ENCODE measurements at regions not wholly inside any gene's neighbourhood (a gene's known extent, or its start where the extent isn't known, plus 50 kb on each side); places are given as distances from the start of the nearest gene placed in this dataset.

GRCh38 chr6:3619800-3620199 is 131.7 kb downstream of the PXDC1 start:
- DNase-seq (no peak), ATAC-seq (ENCODE audit: poor library complexity) (no peak)
- peaks cover 0 to 5% of the 10 kb centered on the region in 2 experiments for H3K9me3 ChIP-seq (ENCODE audit: control insufficient read depth in 1 of 2, insufficient read depth in 1 of 2, low read length in 2 of 2)
- no peak overlapping the region for H3K27ac ChIP-seq (ENCODE audit: low read depth in 1 of 2, low read length in 2 of 2)
- ChIA-PET CTCF (no interaction called here), POLR2A (no interaction called here)
- Mint-ChIP-seq H3K36me3 (ENCODE audit: low read depth) (no peaks in the 10 kb centered on the region), H3K27me3 (peaks cover 17% of the 10 kb centered on the region), H3K4me1 (ENCODE audit: low read depth) (no peaks in the 10 kb centered on the region), H3K9me3 (no peaks in the 10 kb centered on the region), H3K27ac (no peak overlapping the region), H3K4me3 (no peak overlapping the region)
- peaks cover 9 to 16% of the 10 kb centered on the region in 2 experiments for H3K27me3 ChIP-seq (ENCODE audit: control insufficient read depth in 1 of 2, insufficient read depth in 2 of 2, low read length in 2 of 2)
- TF ChIP-seq, protein P1, sequence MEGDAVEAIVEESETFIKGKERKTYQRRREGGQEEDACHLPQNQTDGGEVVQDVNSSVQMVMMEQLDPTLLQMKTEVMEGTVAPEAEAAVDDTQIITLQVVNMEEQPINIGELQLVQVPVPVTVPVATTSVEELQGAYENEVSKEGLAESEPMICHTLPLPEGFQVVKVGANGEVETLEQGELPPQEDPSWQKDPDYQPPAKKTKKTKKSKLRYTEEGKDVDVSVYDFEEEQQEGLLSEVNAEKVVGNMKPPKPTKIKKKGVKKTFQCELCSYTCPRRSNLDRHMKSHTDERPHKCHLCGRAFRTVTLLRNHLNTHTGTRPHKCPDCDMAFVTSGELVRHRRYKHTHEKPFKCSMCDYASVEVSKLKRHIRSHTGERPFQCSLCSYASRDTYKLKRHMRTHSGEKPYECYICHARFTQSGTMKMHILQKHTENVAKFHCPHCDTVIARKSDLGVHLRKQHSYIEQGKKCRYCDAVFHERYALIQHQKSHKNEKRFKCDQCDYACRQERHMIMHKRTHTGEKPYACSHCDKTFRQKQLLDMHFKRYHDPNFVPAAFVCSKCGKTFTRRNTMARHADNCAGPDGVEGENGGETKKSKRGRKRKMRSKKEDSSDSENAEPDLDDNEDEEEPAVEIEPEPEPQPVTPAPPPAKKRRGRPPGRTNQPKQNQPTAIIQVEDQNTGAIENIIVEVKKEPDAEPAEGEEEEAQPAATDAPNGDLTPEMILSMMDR (IDR thresholded peaks at IDR 0.05): no peak
- H3K36me3 ChIP-seq (ENCODE audit: insufficient read depth, low read length): no peaks in the 10 kb centered on the region
- peaks cover 3% of the 10 kb centered on the region for H3K4me1 ChIP-seq (ENCODE audit: insufficient read depth, low read length)
- intact Hi-C loops (cut with DNase I, micrococcal nuclease): no loop called here
- no peak overlapping the region for H3K4me3 ChIP-seq (ENCODE audit: low read length)

- Mint-ChIP-seq H3K27ac (no peak overlapping the region), H3K4me3 (no peak overlapping the region), H3K4me1 (ENCODE audit: low read depth) (no peaks in the 10 kb centered on the region), H3K27me3 (peaks cover 13% of the 10 kb centered on the region), H3K36me3 (ENCODE audit: low read depth) (no peaks in the 10 kb centered on the region), H3K9me3 (no peaks in the 10 kb centered on the region)
- POLR2A ChIA-PET: no interaction called here
- Histone ChIP-seq H3K9me3 (ENCODE audit: control insufficient read depth in 1 of 2, insufficient read depth in 1 of 2, low read length in 2 of 2) (peaks cover 0 to 5% of the 10 kb centered on the region in 2 experiments), H3K27ac (ENCODE audit: low read depth in 1 of 2, low read length in 2 of 2) (no peak overlapping the region), H3K27me3 (ENCODE audit: control insufficient read depth in 1 of 2, insufficient read depth in 2 of 2, low read length in 2 of 2) (peaks cover 8 to 10% of the 10 kb centered on the region in 2 experiments), H3K4me1 (ENCODE audit: insufficient read depth, low read length) (peaks cover 3% of the 10 kb centered on the region), H3K4me3 (ENCODE audit: low read length) (no peak overlapping the region), H3K36me3 (ENCODE audit: insufficient read depth, low read length) (no peaks in the 10 kb centered on the region)
- TF ChIP-seq, protein P1 (IDR thresholded peaks at IDR 0.05): no peak
- DNase-seq: no peak
- ATAC-seq (ENCODE audit: poor library complexity): no peak
- CTCF ChIA-PET: no interaction called here
- intact Hi-C loops (cut with DNase I, micrococcal nuclease): no loop called here
These were observed 132.3 kb downstream of the PXDC1 start for GRCh38 chr6:3619201-3619600.

DNA sequence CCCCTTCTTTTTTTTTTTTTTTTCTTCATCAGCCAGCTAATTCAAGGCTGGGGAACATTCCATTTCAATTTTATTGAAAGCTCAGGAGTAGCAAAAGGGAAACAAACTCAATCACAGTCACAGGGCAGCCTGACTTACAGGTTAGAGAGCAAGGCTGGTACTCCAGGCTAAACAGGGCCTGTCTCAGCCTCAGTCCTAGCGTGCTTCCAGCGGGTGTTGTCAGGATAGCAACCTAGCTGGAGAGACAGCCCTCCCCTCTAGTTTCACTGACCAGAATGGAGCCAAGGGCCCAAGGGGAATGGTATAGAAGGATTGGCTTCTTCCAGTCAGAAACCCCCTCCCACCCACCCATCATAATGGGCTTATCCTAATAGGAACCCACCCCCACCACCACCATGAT is 132.9 kb downstream of the PXDC1 start:
- Mint-ChIP-seq H3K9me3 (no peaks in the 10 kb centered on the region), H3K27ac (no peak overlapping the region), H3K36me3 (ENCODE audit: low read depth) (no peaks in the 10 kb centered on the region), H3K4me1 (ENCODE audit: low read depth) (no peaks in the 10 kb centered on the region), H3K27me3 (peaks cover 9% of the 10 kb centered on the region), H3K4me3 (no peak overlapping the region)
- no peak overlapping the region for H3K27ac ChIP-seq (ENCODE audit: low read depth in 1 of 2, low read length in 2 of 2)
- peaks cover 3% of the 10 kb centered on the region for H3K4me1 ChIP-seq (ENCODE audit: insufficient read depth, low read length)
- no peak overlapping the region for H3K4me3 ChIP-seq (ENCODE audit: low read length)
- ChIA-PET CTCF (no interaction called here), POLR2A (no interaction called here)
- H3K27me3 ChIP-seq (ENCODE audit: control insufficient read depth in 1 of 2, insufficient read depth in 2 of 2, low read length in 2 of 2): peaks cover 6% of the 10 kb centered on the region in 2 experiments
- no peak for DNase-seq
- TF ChIP-seq, protein P1 (IDR thresholded peaks at IDR 0.05): no peak
- H3K9me3 ChIP-seq (ENCODE audit: control insufficient read depth in 1 of 2, insufficient read depth in 1 of 2, low read length in 2 of 2): peaks cover 0 to 5% of the 10 kb centered on the region in 2 experiments
- no peaks in the 10 kb centered on the region for H3K36me3 ChIP-seq (ENCODE audit: insufficient read depth, low read length)
- intact Hi-C loops (cut with DNase I, micrococcal nuclease): no loop called here
- ATAC-seq (ENCODE audit: poor library complexity): no peak
